GM23248 (cell line): ENCODE measurements at regions not wholly inside any gene's neighbourhood (a gene's known extent, or its start where the extent isn't known, plus 50 kb on each side); places are given as distances from the start of the nearest gene placed in this dataset.

ENCODE experiments used
- EZH2 ChIP-seq: fragments of 200-600 bp; sonication (generic); IDR thresholded peaks from 2 replicates; pipeline ENCODE4 v1.6.1; 2018; ENCODE audit warnings: antibody characterized with exemption, mild to moderate bottlenecking; ENCODE audit not compliant: insufficient read depth, poor library complexity, severe bottlenecking
- EZH2phosphoT487 ChIP-seq: fragments of 200-600 bp; sonication (generic); IDR thresholded peaks from 2 replicates; pipeline ENCODE4 v1.6.1; 2018; ENCODE audit warnings: antibody characterized with exemption, moderate library complexity, mild to moderate bottlenecking, low read depth; ENCODE audit not compliant: insufficient read depth

GRCh38 chr1:5578690-5579089, 413.5 kb downstream of the NPHP4 start:
- no peak for TF ChIP-seq EZH2phosphoT487
- no peak for TF ChIP-seq EZH2
